Prostate gland (tissue), 2 donors: ENCODE measurements at regions not wholly inside any gene's neighbourhood (a gene's known extent, or its start where the extent isn't known, plus 50 kb on each side); places are given as distances from the start of the nearest gene placed in this dataset.

Experiments used
- POLR2A ChIP-seq: fragments of 450-650 bp; IDR thresholded peaks from one replicate; pipeline ENCODE4 v1.6.1; 2016; ENCODE audit warnings: antibody characterized with exemption, mild to moderate bottlenecking
- POLR2AphosphoS5 ChIP-seq: sonication (generic); formaldehyde crosslinking; IDR thresholded peaks from one replicate; pipeline ENCODE4 v1.6.1; 2017; ENCODE audit warnings: antibody characterized with exemption
- TF ChIP-seq, protein P1 (sequence below), 4 experiments: fragments of 200-600 bp in 2 of 4; fragments of 450-650 bp in 2 of 4; sonication (generic) in 2 of 4; IDR thresholded peaks; 1 replicate in 3 of 4; 2 replicates in 1 of 4; pipeline ENCODE4 v1.5.1; 2016 to 2019; ENCODE audit warnings: antibody characterized with exemption in 4 of 4, mild to moderate bottlenecking in 2 of 4, moderate library complexity in 2 of 4

GRCh38 chr2:82355622-82356021 lies 2051.1 kb upstream of the LRRTM1 start:
- TF ChIP-seq, protein P1, sequence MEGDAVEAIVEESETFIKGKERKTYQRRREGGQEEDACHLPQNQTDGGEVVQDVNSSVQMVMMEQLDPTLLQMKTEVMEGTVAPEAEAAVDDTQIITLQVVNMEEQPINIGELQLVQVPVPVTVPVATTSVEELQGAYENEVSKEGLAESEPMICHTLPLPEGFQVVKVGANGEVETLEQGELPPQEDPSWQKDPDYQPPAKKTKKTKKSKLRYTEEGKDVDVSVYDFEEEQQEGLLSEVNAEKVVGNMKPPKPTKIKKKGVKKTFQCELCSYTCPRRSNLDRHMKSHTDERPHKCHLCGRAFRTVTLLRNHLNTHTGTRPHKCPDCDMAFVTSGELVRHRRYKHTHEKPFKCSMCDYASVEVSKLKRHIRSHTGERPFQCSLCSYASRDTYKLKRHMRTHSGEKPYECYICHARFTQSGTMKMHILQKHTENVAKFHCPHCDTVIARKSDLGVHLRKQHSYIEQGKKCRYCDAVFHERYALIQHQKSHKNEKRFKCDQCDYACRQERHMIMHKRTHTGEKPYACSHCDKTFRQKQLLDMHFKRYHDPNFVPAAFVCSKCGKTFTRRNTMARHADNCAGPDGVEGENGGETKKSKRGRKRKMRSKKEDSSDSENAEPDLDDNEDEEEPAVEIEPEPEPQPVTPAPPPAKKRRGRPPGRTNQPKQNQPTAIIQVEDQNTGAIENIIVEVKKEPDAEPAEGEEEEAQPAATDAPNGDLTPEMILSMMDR (IDR thresholded peaks at IDR 0.05): no peak
- TF ChIP-seq POLR2A: no peak
- no peak for TF ChIP-seq POLR2AphosphoS5
